Mucosa of descending colon (tissue), 3 donors: ENCODE measurements at regions not wholly inside any gene's neighbourhood (a gene's known extent, or its start where the extent isn't known, plus 50 kb on each side); places are given as distances from the start of the nearest gene placed in this dataset.

Experiments used
- ATAC-seq: fragments of 200-7000 bp; cut with Tn5 transposase; one replicate; pipeline ENCODE4 v1.9.1; 2020; ENCODE audit warnings: mild to moderate bottlenecking, moderate library complexity
- DNase-seq, 3 donors: peaks; one replicate each; pipeline ENCODE4 v3.0.0-alpha.2; 2020
- H3K36me3 ChIP-seq: fragments of 200-600 bp; one replicate; pipeline ENCODE4 v1.8.0; 2021; ENCODE audit warnings: low read depth, mild to moderate bottlenecking
- H3K4me1 ChIP-seq: fragments of 200-600 bp; one replicate; pipeline ENCODE4 v1.8.0; 2021; ENCODE audit warnings: low read depth, mild to moderate bottlenecking
- H3K4me3 ChIP-seq: fragments of 200-600 bp; one replicate; pipeline ENCODE4 v1.8.0; 2021; ENCODE audit warnings: mild to moderate bottlenecking
- H3K9me3 ChIP-seq: fragments of 200-600 bp; one replicate; pipeline ENCODE4 v1.8.0; 2021; ENCODE audit warnings: mild to moderate bottlenecking
- CTCF ChIP-seq: fragments of 200-600 bp; IDR thresholded peaks from one replicate; pipeline ENCODE4 v1.8.0; 2022; ENCODE audit warnings: antibody characterized with exemption, mild to moderate bottlenecking
- intact Hi-C, 2 donors: fragments of 100-400 bp; cut with DNase I in 1 of 2; cut with micrococcal nuclease in 1 of 2; formaldehyde crosslinking; loops; one replicate each; pipeline versions ENCODE4 v1.11.0 to v1.11.1; 2022; cut with DNase I, micrococcal nuclease
- donor health status: DM: no; HTN: no; CAD: no; lungs with moderate emphysema.
- donor health status: DM: no; HTN: no; CAD: no.
- donor health status: DM: no; HTN: yes; CAD: no.

GRCh38 chr12:43095669-43096280 lies 456.2 kb downstream of the ADAMTS20 start:
- intact Hi-C loops = no loop called here
- peaks cover 21% of the 10 kb centered on the region for H3K9me3 ChIP-seq
- no peak overlapping the region for H3K4me3 ChIP-seq
- H3K36me3 ChIP-seq = no peaks in the 10 kb centered on the region
- TF ChIP-seq CTCF = no peak
- DNase-seq (no peak), ATAC-seq (no peak)
- no peaks in the 10 kb centered on the region for H3K4me1 ChIP-seq

GRCh38 chr12:43094886-43095575 lies 457.0 kb downstream of the ADAMTS20 start:
- DNase-seq = no peak

GRCh38 chr12:43090981-43091380 lies 461.0 kb downstream of the ADAMTS20 start:
- Histone ChIP-seq H3K9me3 (peaks cover 33% of the 10 kb centered on the region), H3K4me1 (no peaks in the 10 kb centered on the region), H3K4me3 (no peak overlapping the region), H3K36me3 (no peaks in the 10 kb centered on the region)
- intact Hi-C loops = no loop called here
- TF ChIP-seq CTCF = no peak
- no peak for DNase-seq
- ATAC-seq = no peak

More at GRCh38 chr12:43094886-43095575, 457.0 kb downstream of the ADAMTS20 start:
- no peaks in the 10 kb centered on the region for H3K36me3 ChIP-seq
- peaks cover 24% of the 10 kb centered on the region for H3K9me3 ChIP-seq
- intact Hi-C loops = no loop called here
- H3K4me3 ChIP-seq = no peak overlapping the region
- no peak for ATAC-seq
- H3K4me1 ChIP-seq = no peaks in the 10 kb centered on the region
- no peak for TF ChIP-seq CTCF

GRCh38 chr12:43087195-43088091 lies 464.6 kb downstream of the ADAMTS20 start:
- no peak for TF ChIP-seq CTCF
- H3K9me3 ChIP-seq = peaks cover 44% of the 10 kb centered on the region
- no peak overlapping the region for H3K4me3 ChIP-seq
- no peak for DNase-seq
- H3K36me3 ChIP-seq = no peaks in the 10 kb centered on the region
- intact Hi-C loops = no loop called here
- no peak for ATAC-seq
- no peaks in the 10 kb centered on the region for H3K4me1 ChIP-seq

- DNase-seq (no peak), ATAC-seq (no peak)
- no peak for TF ChIP-seq CTCF
- Histone ChIP-seq H3K36me3 (no peaks in the 10 kb centered on the region), H3K9me3 (peaks cover 10% of the 10 kb centered on the region), H3K4me1 (no peaks in the 10 kb centered on the region), H3K4me3 (no peak overlapping the region)
- intact Hi-C loops = no loop called here
These were observed 472.5 kb downstream of the ADAMTS20 start for GRCh38 chr12:43079476-43079875.
